ENCODE measurements at regions not wholly inside any gene's neighbourhood (a gene's known extent, or its start where the extent isn't known, plus 50 kb on each side); places are given as distances from the start of the nearest gene placed in this dataset.

DNA sequence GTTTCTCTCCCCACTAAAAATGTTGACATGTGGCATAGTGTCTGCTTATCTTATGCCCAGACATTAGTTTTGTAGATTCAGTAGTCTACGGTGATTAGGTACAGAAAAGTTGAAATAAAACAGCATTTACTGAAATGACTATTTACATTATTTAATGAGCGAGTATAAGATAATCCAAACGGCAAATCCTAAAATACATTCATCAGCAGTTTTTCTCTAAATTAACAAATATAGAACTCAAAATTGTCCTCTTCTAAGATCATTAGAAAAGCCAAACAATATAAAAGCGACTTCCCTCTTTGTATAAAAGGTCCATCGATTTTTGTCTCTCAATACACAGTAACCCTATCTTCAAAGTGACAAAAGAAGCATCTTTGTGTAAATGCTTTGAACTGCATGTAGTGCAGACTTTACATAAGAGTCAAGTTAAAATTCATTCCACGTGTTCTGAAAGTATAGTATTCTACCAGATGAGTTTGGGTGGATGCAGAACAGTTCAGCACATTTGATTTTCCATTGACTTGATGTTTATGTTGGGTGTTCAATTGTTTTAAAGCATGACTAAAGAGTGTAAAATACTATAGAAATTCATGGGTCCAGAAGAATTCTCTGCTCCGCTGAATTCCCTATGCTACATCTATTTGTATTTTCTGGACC, 480.8 kb upstream of the DPH6 start:
- Histone ChIP-seq H3K4me3 (ENCODE audit: low read length) (no peak overlapping the region), H4K20me1 (ENCODE audit: insufficient read depth) (no peaks in the 10 kb centered on the region), H3K9me3 (ENCODE audit: low read length) (no peaks in the 10 kb centered on the region), H3K9ac (ENCODE audit: low read length) (no peak overlapping the region), H3K9me2 (ENCODE audit: insufficient read depth, low read length) (no peaks in the 10 kb centered on the region), H3K4me2 (ENCODE audit: low read length) (no peak overlapping the region), H3F3A (ENCODE audit: insufficient read depth, low read length, poor library complexity, severe bottlenecking) (no peaks in the 10 kb centered on the region), H3K27ac (ENCODE audit: low read length) (no peak overlapping the region), H3K79me2 (replicated peaks; ENCODE audit: insufficient read depth, low read length) (no peaks in the 10 kb centered on the region), H3K27me3 (ENCODE audit: insufficient read depth, low read depth, low read length) (no peaks in the 10 kb centered on the region), H2AFZ (ENCODE audit: low read depth, low read length) (no peak overlapping the region), H3K36me3 (ENCODE audit: insufficient read depth, low read length) (no peaks in the 10 kb centered on the region)
- no peak for TF ChIP-seq SMC3 (conservative IDR thresholded peaks at IDR 0.05; ENCODE audit: poor library complexity)
- no peak for TF ChIP-seq EP300 (conservative IDR thresholded peaks at IDR 0.05; ENCODE audit: poor library complexity, severe bottlenecking)
- TF ChIP-seq EZH2 (IDR thresholded peaks at IDR 0.05; ENCODE audit: borderline replicate concordance, insufficient read depth, low read length, poor library complexity, severe bottlenecking): no peak
- no peak for TF ChIP-seq MXI1 (conservative IDR thresholded peaks at IDR 0.05; ENCODE audit: poor library complexity, severe bottlenecking)
- TF ChIP-seq POLR2AphosphoS5 (IDR thresholded peaks at IDR 0.05): no peak

DNA sequence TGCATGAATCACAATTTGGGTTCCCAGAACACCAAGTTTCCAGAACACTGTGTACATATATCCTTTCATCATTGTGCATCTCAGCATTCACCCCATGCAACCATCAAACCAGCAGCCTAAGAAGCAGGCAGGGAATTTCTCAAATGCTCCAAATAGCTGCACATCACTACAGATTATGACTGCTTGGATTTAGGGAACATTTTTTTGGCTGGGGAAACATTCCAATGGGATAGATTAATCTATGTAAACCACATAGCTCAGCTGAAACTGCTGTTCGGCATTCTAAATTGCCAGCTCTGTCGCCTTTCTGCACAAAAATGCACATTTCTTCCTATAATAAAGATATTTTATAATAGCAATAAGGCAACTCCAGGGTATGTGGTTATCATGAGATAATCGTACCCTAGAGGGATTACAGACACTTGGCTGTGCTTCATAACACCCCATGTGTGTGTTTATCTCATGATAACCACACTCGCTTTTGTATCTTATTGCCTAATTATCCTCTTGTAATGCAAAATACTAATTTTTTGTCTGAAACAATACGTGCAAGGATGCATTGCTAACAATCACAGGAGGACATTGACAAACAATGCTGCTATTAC, 483.7 kb upstream of the DPH6 start:
- no peaks in the 10 kb centered on the region for H3K79me2 ChIP-seq (replicated peaks; ENCODE audit: insufficient read depth, low read length)
- H3F3A ChIP-seq (ENCODE audit: insufficient read depth, low read length, poor library complexity, severe bottlenecking): no peaks in the 10 kb centered on the region
- no peaks in the 10 kb centered on the region for H4K20me1 ChIP-seq (ENCODE audit: insufficient read depth)
- no peaks in the 10 kb centered on the region for H3K9me3 ChIP-seq (ENCODE audit: low read length)
- no peaks in the 10 kb centered on the region for H3K9me2 ChIP-seq (ENCODE audit: insufficient read depth, low read length)
- no peak overlapping the region for H3K4me3 ChIP-seq (ENCODE audit: low read length)
- no peak overlapping the region for H3K9ac ChIP-seq (ENCODE audit: low read length)
- H3K36me3 ChIP-seq (ENCODE audit: insufficient read depth, low read length): no peaks in the 10 kb centered on the region
- no peak overlapping the region for H3K4me2 ChIP-seq (ENCODE audit: low read length)
- TF ChIP-seq RAD21 (conservative IDR thresholded peaks at IDR 0.05): no peak
- no peak for TF ChIP-seq MXI1 (conservative IDR thresholded peaks at IDR 0.05; ENCODE audit: poor library complexity, severe bottlenecking)
- no peak for TF ChIP-seq EP300 (conservative IDR thresholded peaks at IDR 0.05; ENCODE audit: poor library complexity, severe bottlenecking)
- TF ChIP-seq, protein P1, sequence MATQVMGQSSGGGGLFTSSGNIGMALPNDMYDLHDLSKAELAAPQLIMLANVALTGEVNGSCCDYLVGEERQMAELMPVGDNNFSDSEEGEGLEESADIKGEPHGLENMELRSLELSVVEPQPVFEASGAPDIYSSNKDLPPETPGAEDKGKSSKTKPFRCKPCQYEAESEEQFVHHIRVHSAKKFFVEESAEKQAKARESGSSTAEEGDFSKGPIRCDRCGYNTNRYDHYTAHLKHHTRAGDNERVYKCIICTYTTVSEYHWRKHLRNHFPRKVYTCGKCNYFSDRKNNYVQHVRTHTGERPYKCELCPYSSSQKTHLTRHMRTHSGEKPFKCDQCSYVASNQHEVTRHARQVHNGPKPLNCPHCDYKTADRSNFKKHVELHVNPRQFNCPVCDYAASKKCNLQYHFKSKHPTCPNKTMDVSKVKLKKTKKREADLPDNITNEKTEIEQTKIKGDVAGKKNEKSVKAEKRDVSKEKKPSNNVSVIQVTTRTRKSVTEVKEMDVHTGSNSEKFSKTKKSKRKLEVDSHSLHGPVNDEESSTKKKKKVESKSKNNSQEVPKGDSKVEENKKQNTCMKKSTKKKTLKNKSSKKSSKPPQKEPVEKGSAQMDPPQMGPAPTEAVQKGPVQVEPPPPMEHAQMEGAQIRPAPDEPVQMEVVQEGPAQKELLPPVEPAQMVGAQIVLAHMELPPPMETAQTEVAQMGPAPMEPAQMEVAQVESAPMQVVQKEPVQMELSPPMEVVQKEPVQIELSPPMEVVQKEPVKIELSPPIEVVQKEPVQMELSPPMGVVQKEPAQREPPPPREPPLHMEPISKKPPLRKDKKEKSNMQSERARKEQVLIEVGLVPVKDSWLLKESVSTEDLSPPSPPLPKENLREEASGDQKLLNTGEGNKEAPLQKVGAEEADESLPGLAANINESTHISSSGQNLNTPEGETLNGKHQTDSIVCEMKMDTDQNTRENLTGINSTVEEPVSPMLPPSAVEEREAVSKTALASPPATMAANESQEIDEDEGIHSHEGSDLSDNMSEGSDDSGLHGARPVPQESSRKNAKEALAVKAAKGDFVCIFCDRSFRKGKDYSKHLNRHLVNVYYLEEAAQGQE (IDR thresholded peaks at IDR 0.05; ENCODE audit: borderline replicate concordance): no peak
- TF ChIP-seq TAF1 (IDR thresholded peaks at IDR 0.05; ENCODE audit: low read depth): no peak
- no peak for TF ChIP-seq SMC3 (conservative IDR thresholded peaks at IDR 0.05; ENCODE audit: poor library complexity)
- TF ChIP-seq, protein P2, sequence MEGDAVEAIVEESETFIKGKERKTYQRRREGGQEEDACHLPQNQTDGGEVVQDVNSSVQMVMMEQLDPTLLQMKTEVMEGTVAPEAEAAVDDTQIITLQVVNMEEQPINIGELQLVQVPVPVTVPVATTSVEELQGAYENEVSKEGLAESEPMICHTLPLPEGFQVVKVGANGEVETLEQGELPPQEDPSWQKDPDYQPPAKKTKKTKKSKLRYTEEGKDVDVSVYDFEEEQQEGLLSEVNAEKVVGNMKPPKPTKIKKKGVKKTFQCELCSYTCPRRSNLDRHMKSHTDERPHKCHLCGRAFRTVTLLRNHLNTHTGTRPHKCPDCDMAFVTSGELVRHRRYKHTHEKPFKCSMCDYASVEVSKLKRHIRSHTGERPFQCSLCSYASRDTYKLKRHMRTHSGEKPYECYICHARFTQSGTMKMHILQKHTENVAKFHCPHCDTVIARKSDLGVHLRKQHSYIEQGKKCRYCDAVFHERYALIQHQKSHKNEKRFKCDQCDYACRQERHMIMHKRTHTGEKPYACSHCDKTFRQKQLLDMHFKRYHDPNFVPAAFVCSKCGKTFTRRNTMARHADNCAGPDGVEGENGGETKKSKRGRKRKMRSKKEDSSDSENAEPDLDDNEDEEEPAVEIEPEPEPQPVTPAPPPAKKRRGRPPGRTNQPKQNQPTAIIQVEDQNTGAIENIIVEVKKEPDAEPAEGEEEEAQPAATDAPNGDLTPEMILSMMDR (IDR thresholded peaks at IDR 0.05; ENCODE audit: poor library complexity, severe bottlenecking): no peak
- no peak for TF ChIP-seq POLR2AphosphoS5 (IDR thresholded peaks at IDR 0.05)
- no peak for TF ChIP-seq EZH2 (IDR thresholded peaks at IDR 0.05; ENCODE audit: borderline replicate concordance, insufficient read depth, low read length, poor library complexity, severe bottlenecking)
- no peaks in the 10 kb centered on the region for H3K27me3 ChIP-seq (ENCODE audit: insufficient read depth, low read depth, low read length)
- H3K27ac ChIP-seq (ENCODE audit: low read length): no peak overlapping the region
- H2AFZ ChIP-seq (ENCODE audit: low read depth, low read length): no peak overlapping the region

Data from neural cell (in vitro differentiated cells).